SK-N-SH (cell line): ENCODE measurements at regions not wholly inside any gene's neighbourhood (a gene's known extent, or its start where the extent isn't known, plus 50 kb on each side); places are given as distances from the start of the nearest gene placed in this dataset.

Experiments
- CHD2 ChIP-seq: fragments of 150-350 bp; IDR thresholded peaks from 2 replicates; pipeline ENCODE4 v1.6.1; 2018; ENCODE audit warnings: low read length; ENCODE audit not compliant: partially characterized antibody
- CTCF ChIP-seq: fragments of 200-600 bp; sonication (generic); IDR thresholded peaks from 2 replicates; pipeline ENCODE4 v1.6.1; 2017; ENCODE audit warnings: antibody characterized with exemption, mild to moderate bottlenecking, moderate library complexity
- POLR2AphosphoS5 ChIP-seq: IDR thresholded peaks from 2 replicates; pipeline ENCODE4 v1.6.1; 2012; ENCODE audit warnings: low read depth, low read length
- RAD21 ChIP-seq: IDR thresholded peaks from 2 replicates; pipeline ENCODE4 v1.6.1; 2012; ENCODE audit warnings: mild to moderate bottlenecking, low read length
- RFX5 ChIP-seq: IDR thresholded peaks from 2 replicates; pipeline ENCODE4 v1.6.1; 2012; ENCODE audit warnings: mild to moderate bottlenecking, improper control_type of control experiment, low read length
- SIN3A ChIP-seq: IDR thresholded peaks from 2 replicates; pipeline ENCODE4 v1.6.1; 2012; ENCODE audit warnings: low read depth, mild to moderate bottlenecking, low read length, moderate library complexity, borderline replicate concordance
- TAF1 ChIP-seq: IDR thresholded peaks from 2 replicates; pipeline ENCODE4 v1.6.1; 2012; ENCODE audit warnings: low read depth, mild to moderate bottlenecking, low read length, moderate library complexity, borderline replicate concordance
- TCF12 ChIP-seq: IDR thresholded peaks from 2 replicates; pipeline ENCODE4 v1.4.0; 2012
- TEAD4 ChIP-seq: IDR thresholded peaks from 2 replicates; pipeline ENCODE4 v1.4.0; 2012; ENCODE audit warnings: mild to moderate bottlenecking, borderline replicate concordance; ENCODE audit not compliant: insufficient read depth
- YY1 ChIP-seq: IDR thresholded peaks from 2 replicates; pipeline ENCODE4 v1.4.0; 2012; ENCODE audit warnings: low read depth, mild to moderate bottlenecking
- TF ChIP-seq, protein P1 (sequence below): IDR thresholded peaks from 2 replicates; pipeline ENCODE4; 2012
- TF ChIP-seq, protein P2 (sequence below): IDR thresholded peaks from 2 replicates; pipeline ENCODE4 v1.4.0; 2012; ENCODE audit warnings: low read depth, borderline replicate concordance

DNA sequence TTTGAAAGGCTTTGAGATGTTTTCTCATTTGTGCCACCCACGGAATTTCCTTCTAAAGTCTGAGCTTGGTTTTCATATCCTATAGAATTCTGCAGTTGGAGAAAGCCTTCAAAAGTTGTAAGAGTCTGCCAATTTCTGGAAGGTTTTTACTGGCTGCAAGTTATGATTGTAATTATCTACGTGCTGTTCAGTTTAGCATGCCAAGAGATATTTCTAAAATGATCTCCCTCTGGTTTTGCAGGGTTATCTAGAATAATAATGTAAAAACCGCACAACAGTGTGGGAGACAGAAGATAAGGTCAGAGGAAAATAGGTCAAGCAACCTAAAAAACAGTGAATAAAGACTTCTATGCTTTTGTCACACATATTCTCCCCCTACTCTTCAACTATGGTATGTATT, 69.3 kb downstream of the MTERF1 start:
- TF ChIP-seq RAD21 (no peak), CTCF (no peak), TEAD4 (no peak), RFX5 (no peak), YY1 (no peak), POLR2AphosphoS5 (no peak), TAF1 (no peak), SIN3A (no peak), CHD2 (no peak), TCF12 (no peak)
- TF ChIP-seq, protein P1, sequence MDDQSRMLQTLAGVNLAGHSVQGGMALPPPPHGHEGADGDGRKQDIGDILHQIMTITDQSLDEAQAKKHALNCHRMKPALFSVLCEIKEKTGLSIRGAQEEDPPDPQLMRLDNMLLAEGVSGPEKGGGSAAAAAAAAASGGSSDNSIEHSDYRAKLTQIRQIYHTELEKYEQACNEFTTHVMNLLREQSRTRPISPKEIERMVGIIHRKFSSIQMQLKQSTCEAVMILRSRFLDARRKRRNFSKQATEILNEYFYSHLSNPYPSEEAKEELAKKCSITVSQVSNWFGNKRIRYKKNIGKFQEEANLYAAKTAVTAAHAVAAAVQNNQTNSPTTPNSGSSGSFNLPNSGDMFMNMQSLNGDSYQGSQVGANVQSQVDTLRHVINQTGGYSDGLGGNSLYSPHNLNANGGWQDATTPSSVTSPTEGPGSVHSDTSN = no peak
- TF ChIP-seq, protein P2, sequence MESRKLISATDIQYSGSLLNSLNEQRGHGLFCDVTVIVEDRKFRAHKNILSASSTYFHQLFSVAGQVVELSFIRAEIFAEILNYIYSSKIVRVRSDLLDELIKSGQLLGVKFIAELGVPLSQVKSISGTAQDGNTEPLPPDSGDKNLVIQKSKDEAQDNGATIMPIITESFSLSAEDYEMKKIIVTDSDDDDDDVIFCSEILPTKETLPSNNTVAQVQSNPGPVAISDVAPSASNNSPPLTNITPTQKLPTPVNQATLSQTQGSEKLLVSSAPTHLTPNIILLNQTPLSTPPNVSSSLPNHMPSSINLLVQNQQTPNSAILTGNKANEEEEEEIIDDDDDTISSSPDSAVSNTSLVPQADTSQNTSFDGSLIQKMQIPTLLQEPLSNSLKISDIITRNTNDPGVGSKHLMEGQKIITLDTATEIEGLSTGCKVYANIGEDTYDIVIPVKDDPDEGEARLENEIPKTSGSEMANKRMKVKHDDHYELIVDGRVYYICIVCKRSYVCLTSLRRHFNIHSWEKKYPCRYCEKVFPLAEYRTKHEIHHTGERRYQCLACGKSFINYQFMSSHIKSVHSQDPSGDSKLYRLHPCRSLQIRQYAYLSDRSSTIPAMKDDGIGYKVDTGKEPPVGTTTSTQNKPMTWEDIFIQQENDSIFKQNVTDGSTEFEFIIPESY = no peak
